Pancreas (tissue), 10 donors: ENCODE measurements at regions not wholly inside any gene's neighbourhood (a gene's known extent, or its start where the extent isn't known, plus 50 kb on each side); places are given as distances from the start of the nearest gene placed in this dataset.

Source experiments
- ATAC-seq, 4 donors: fragments of 200-7000 bp; cut with Tn5 transposase; one replicate each; pipeline versions ENCODE4 v1.8.0 to v1.9.1; 2020; ENCODE audit warnings: mild to moderate bottlenecking in 4 of 4, moderate library complexity in 4 of 4
- DNase-seq, 6 donors: peaks; one replicate each; pipeline ENCODE4 v3.0.0-alpha.2; 2020
- FAIRE-seq: peaks from 2 replicates; lab custom pipeline; 2012; peaks lifted over from hg19 to GRCh38; lab: Jason Lieb, UNC
- H3K27ac ChIP-seq, 4 donors: fragments of 200-600 bp; sonication (generic); 1 replicate in 3 of 4; 2 replicates in 1 of 4; pipeline versions ENCODE4 v1.5.0 to v1.8.0; 2020
- H3K27me3 ChIP-seq, 4 donors: fragments of 200-600 bp; one replicate each; pipeline ENCODE4 v1.8.0; 2021
- H3K36me3 ChIP-seq, 3 donors: fragments of 200-600 bp; sonication (generic) in 1 of 3; one replicate each; pipeline versions ENCODE4 v1.5.0 to v1.8.0; 2020 to 2021
- H3K4me1 ChIP-seq, 3 donors: fragments of 200-600 bp; one replicate each; pipeline ENCODE4 v1.8.0; 2021
- H3K4me3 ChIP-seq, 4 donors: fragments of 200-600 bp; sonication (generic) in 2 of 4; one replicate each; pipeline versions ENCODE4 v1.5.0 to v1.8.0; 2020 to 2021
- H3K9me3 ChIP-seq, 4 donors: fragments of 200-600 bp; one replicate each; pipeline ENCODE4 v1.8.0; 2021
- WGBS, 2 donors: extraction: QIAGEN DNeasy Blood & Tissue Kit; methylation state at CpG; one replicate each; pipeline ENCODE4 v1.1.7; 2013; 5-methylcytosine and 5-hydroxymethylcytosine counted together
- intact Hi-C, 3 donors: fragments of 100-400 bp; cut with DNase I; formaldehyde crosslinking; loops; one replicate each; pipeline versions ENCODE4 v1.11.1 to v1.14.2; 2022
- TF ChIP-seq, protein P1 (sequence below), 4 donors: fragments of 200-600 bp; sonication (generic) in 3 of 4; IDR thresholded peaks; one replicate each; pipeline versions ENCODE4 v1.5.0 to v1.8.0; 2021; ENCODE audit warnings: antibody characterized with exemption in 4 of 4
- donor health status: healthy with polysubstance abuse.
- donor health status: DM: no; HTN: no; CAD: no; lungs with moderate emphysema.
- donor health status: DM: no; HTN: no; CAD: no.
- donor health status: control.
- donor health status: control.
- donor health status: Bipolar disorder and iron deficiency.
- donor health status: DM: yes; HTN: yes; CAD: no.
- donor health status: DM: no; HTN: no; CAD: no.
- donor health status: DM: no; HTN: no; CAD: no.
- donor health status: DM: yes; HTN: yes; CAD: no.

DNA sequence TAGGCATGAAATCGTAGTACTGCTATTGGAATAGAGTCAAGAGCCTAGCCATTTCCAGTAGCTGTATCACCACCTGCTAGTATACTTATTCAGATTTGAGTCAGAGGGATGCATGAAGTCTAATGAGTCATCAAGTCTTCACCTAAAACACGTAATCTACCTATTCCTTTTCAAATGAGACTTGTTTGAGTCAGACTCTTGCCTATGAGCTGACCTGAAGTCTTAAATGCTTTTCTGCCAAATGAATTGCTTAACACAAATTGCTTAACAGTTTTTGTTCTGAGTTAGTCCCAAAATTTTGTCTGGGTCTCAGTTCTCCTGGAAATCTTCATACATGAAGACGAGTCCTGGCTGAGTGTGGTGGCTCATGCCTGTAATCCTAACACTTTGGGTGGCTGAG is 165.2 kb downstream of the GNAT3 start:
- Histone ChIP-seq H3K9me3 (no peaks in the 10 kb centered on the region), H3K36me3 (no peaks in the 10 kb centered on the region), H3K4me3 (no peak overlapping the region), H3K27me3 (no peaks in the 10 kb centered on the region), H3K4me1 (no peaks in the 10 kb centered on the region), H3K27ac (no peak overlapping the region)
- no peak for FAIRE-seq
- no peak for DNase-seq
- WGBS, 2 donors = 66 to 77% methylated on average over 3 of the region's 3 CpGs
- TF ChIP-seq, protein P1, sequence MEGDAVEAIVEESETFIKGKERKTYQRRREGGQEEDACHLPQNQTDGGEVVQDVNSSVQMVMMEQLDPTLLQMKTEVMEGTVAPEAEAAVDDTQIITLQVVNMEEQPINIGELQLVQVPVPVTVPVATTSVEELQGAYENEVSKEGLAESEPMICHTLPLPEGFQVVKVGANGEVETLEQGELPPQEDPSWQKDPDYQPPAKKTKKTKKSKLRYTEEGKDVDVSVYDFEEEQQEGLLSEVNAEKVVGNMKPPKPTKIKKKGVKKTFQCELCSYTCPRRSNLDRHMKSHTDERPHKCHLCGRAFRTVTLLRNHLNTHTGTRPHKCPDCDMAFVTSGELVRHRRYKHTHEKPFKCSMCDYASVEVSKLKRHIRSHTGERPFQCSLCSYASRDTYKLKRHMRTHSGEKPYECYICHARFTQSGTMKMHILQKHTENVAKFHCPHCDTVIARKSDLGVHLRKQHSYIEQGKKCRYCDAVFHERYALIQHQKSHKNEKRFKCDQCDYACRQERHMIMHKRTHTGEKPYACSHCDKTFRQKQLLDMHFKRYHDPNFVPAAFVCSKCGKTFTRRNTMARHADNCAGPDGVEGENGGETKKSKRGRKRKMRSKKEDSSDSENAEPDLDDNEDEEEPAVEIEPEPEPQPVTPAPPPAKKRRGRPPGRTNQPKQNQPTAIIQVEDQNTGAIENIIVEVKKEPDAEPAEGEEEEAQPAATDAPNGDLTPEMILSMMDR (IDR thresholded peaks at IDR 0.05) = no peak
- peak in 2 of 4 donors; percentile 18 to 27 for ATAC-seq
- intact Hi-C loops = no loop called here

DNA sequence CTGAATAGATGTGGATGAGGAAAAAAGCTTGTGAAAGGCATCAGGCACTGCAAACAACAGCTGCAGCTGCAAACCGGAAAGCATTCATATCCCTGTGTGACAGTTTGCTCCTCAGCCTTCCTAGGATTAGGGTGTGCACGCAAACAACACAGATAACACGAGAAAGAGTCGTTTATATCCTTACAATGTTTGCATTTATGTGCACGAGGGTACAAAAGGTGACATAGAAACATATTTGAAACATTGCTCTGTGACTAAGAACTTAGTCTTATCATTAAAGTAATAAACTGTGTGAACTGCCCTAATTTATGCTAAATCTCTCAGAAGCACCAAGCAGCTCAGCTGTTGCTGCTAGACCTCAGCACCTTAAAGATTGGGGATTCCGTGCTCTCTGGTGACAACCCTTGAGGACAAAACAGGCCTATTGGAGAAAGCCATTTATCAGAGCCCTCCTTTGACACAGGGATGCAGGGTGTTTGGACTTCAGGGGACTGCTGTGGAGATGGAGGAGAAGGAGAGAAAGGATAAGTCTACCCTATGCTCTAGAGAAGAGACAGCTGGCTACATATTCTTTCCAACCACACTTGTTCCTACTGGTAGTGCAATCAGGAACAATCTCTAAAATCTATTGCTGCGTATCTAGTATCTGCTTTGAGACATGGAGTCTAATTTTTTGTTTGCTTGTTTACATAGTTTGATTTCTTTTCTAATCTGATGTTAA is 176.2 kb downstream of the GNAT3 start:
- Histone ChIP-seq H3K36me3 (no peaks in the 10 kb centered on the region), H3K9me3 (no peaks in the 10 kb centered on the region), H3K4me1 (no peaks in the 10 kb centered on the region), H3K27ac (no peak overlapping the region), H3K27me3 (no peaks in the 10 kb centered on the region), H3K4me3 (no peak overlapping the region)
- DNase-seq = no peak
- 27% methylated on average over 7 of the region's 7 CpGs for WGBS, 2 donors
- ATAC-seq = peak in 2 of 4 donors; percentile 63 to 72
- intact Hi-C loops = no loop called here
- no peak for FAIRE-seq
- TF ChIP-seq, protein P1 (IDR thresholded peaks at IDR 0.05) = no peak

DNA sequence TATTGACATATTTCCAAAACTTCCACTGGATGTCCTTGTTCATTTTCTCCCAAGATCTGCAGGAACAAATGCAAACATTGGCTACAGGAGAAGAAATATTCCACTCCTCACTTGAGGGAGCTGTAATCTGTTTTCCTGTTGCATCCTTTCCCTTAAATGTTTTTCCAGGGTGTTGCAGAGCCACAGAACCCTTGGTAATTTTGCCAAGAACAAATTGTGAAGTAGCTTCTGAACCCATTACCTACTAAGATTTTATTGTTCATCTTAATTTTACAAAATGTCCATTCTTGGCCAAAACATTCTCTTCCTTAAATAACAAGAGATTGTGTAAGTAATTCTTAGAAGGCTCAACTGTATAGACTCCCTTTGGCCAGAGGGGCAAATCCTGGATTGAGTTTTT is 177.0 kb downstream of the GNAT3 start:
- intact Hi-C loops = no loop called here
- Histone ChIP-seq H3K36me3 (no peaks in the 10 kb centered on the region), H3K27me3 (no peaks in the 10 kb centered on the region), H3K4me3 (no peak overlapping the region), H3K27ac (no peak overlapping the region), H3K4me1 (no peaks in the 10 kb centered on the region), H3K9me3 (no peaks in the 10 kb centered on the region)
- TF ChIP-seq, protein P1 (IDR thresholded peaks at IDR 0.05) = no peak
- DNase-seq = no peak
- ATAC-seq = no peak
- FAIRE-seq = no peak

GRCh38 chr7:80334196-80334595 is 177.7 kb downstream of the GNAT3 start:
- H3K4me1 ChIP-seq = no peaks in the 10 kb centered on the region
- 89 to 91% methylated on average over 1 of the region's 1 CpG for WGBS, 2 donors
- TF ChIP-seq, protein P1 (IDR thresholded peaks at IDR 0.05) = no peak
- intact Hi-C loops = no loop called here
- DNase-seq (no peak), FAIRE-seq (no peak), ATAC-seq (peak in 1 of 4 donors; percentile 35)
- no peaks in the 10 kb centered on the region for H3K36me3 ChIP-seq
- no peak overlapping the region for H3K4me3 ChIP-seq
- H3K27me3 ChIP-seq = no peaks in the 10 kb centered on the region
- no peak overlapping the region for H3K27ac ChIP-seq
- H3K9me3 ChIP-seq = no peaks in the 10 kb centered on the region

GRCh38 chr7:80333040-80333439 is 178.8 kb downstream of the GNAT3 start:
- no peak for DNase-seq
- Histone ChIP-seq H3K9me3 (no peaks in the 10 kb centered on the region), H3K4me3 (no peak overlapping the region), H3K36me3 (no peaks in the 10 kb centered on the region), H3K4me1 (no peaks in the 10 kb centered on the region), H3K27ac (no peak overlapping the region), H3K27me3 (no peaks in the 10 kb centered on the region)
- intact Hi-C loops = no loop called here
- TF ChIP-seq, protein P1 (IDR thresholded peaks at IDR 0.05) = no peak
- no peak for ATAC-seq
- WGBS, 2 donors = 72 to 88% methylated on average over 1 of the region's 1 CpG
- no peak for FAIRE-seq
